GM18867 (cell line): ENCODE measurements at regions not wholly inside any gene's neighbourhood (a gene's known extent, or its start where the extent isn't known, plus 50 kb on each side); places are given as distances from the start of the nearest gene placed in this dataset.

Experiments
- ATAC-seq: cut with Tn5 transposase; IDR thresholded peaks from one replicate; pipeline ENCODE4 v1.9.1; 2021; ENCODE audit warnings: mild to moderate bottlenecking, moderate library complexity; ENCODE audit not compliant: unreplicated experiment

GRCh38 chr4:175369087-175369486, 443.0 kb downstream of the GPM6A start:
- no peak for ATAC-seq

GRCh38 chr4:175371091-175371490, 441.0 kb downstream of the GPM6A start:
- ATAC-seq = no peak

- no peak for ATAC-seq
These were observed 439.0 kb downstream of the GPM6A start for GRCh38 chr4:175373031-175373430.

GRCh38 chr4:175374459-175374858, 437.6 kb downstream of the GPM6A start:
- no peak for ATAC-seq

- ATAC-seq = no peak
These were observed 435.6 kb downstream of the GPM6A start for GRCh38 chr4:175376287-175376977.

- no peak for ATAC-seq
These were observed 434.9 kb downstream of the GPM6A start for GRCh38 chr4:175377203-175377602.

GRCh38 chr4:175378372-175378771, 433.7 kb downstream of the GPM6A start:
- no peak for ATAC-seq

GRCh38 chr4:175380841-175381240, 431.2 kb downstream of the GPM6A start:
- ATAC-seq = no peak

GRCh38 chr4:175385797-175386196, 426.3 kb downstream of the GPM6A start:
- ATAC-seq = no peak

GRCh38 chr4:175386776-175387507, 425.1 kb downstream of the GPM6A start:
- peak; percentile 53 for ATAC-seq

GRCh38 chr4:175394208-175394607, 417.9 kb downstream of the GPM6A start:
- ATAC-seq = no peak

GRCh38 chr4:175405961-175406360, 406.1 kb downstream of the GPM6A start:
- ATAC-seq = no peak

- ATAC-seq = no peak
These were observed 404.1 kb downstream of the GPM6A start for GRCh38 chr4:175407926-175408325.

GRCh38 chr4:175411251-175411650, 400.8 kb downstream of the GPM6A start:
- no peak for ATAC-seq

GRCh38 chr4:175412161-175412560, 399.9 kb downstream of the GPM6A start:
- ATAC-seq = no peak

GRCh38 chr4:175412746-175413145, 399.3 kb downstream of the GPM6A start:
- no peak for ATAC-seq

- no peak for ATAC-seq
These were observed 398.5 kb downstream of the GPM6A start for GRCh38 chr4:175413561-175413960.

- no peak for ATAC-seq
These were observed 397.5 kb downstream of the GPM6A start for GRCh38 chr4:175414602-175415001.

- no peak for ATAC-seq
These were observed 393.5 kb downstream of the GPM6A start for GRCh38 chr4:175418516-175418915.

- ATAC-seq = no peak
These were observed 392.8 kb downstream of the GPM6A start for GRCh38 chr4:175419236-175419718.

- ATAC-seq = no peak
These were observed 390.6 kb downstream of the GPM6A start for GRCh38 chr4:175421506-175421905.

- ATAC-seq = no peak
These were observed 389.7 kb downstream of the GPM6A start for GRCh38 chr4:175422331-175422730.
